GM12891 (cell line): ENCODE measurements at regions not wholly inside any gene's neighbourhood (a gene's known extent, or its start where the extent isn't known, plus 50 kb on each side); places are given as distances from the start of the nearest gene placed in this dataset.

ENCODE experiments used
- PAX5 ChIP-seq: IDR thresholded peaks from 2 replicates; pipeline ENCODE4 v1.6.1; 2011; ENCODE audit warnings: low read length, moderate library complexity, mild to moderate bottlenecking; ENCODE audit not compliant: insufficient read depth, severe bottlenecking
- POLR2A ChIP-seq: IDR thresholded peaks from 2 replicates; pipeline ENCODE4 v1.6.1; 2011; ENCODE audit warnings: low read depth, low read length, control low read depth
- POLR2AphosphoS5 ChIP-seq: IDR thresholded peaks from 2 replicates; pipeline ENCODE4 v1.6.1; 2011; ENCODE audit warnings: low read depth, low read length, control low read depth
- TAF1 ChIP-seq: IDR thresholded peaks from 2 replicates; pipeline ENCODE4 v1.6.1; 2011; ENCODE audit warnings: low read depth, low read length, control low read depth

DNA sequence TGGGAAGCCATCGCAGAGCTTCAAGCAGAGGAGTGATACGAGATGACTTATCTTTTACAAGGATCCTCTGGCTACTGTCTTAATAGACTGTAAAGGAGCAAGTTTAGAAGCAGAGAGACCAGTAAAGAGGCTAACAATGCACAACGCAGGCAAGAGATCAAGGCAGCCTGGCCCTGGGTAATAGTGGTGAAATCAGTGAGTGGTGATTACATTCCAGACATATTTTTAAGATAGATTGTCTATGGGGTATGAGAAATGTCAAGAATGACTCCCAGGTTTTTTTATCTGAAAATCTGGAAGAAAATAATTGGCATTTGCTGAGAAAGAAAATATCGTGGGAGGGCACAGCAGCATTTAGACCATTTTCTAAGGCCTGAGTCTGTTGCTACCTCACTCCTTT lies 213.6 kb upstream of the HTR1E start:
- TF ChIP-seq POLR2A (no peak), POLR2AphosphoS5 (no peak), TAF1 (no peak), PAX5 (no peak)
